ENCODE measurements at regions not wholly inside any gene's neighbourhood (a gene's known extent, or its start where the extent isn't known, plus 50 kb on each side); places are given as distances from the start of the nearest gene placed in this dataset.
"Not testable (repeated sequence)": the region's sequence is repeated elsewhere in the genome, so short reads cannot be mapped to it uniquely, and the experiment has no call there.

DNA sequence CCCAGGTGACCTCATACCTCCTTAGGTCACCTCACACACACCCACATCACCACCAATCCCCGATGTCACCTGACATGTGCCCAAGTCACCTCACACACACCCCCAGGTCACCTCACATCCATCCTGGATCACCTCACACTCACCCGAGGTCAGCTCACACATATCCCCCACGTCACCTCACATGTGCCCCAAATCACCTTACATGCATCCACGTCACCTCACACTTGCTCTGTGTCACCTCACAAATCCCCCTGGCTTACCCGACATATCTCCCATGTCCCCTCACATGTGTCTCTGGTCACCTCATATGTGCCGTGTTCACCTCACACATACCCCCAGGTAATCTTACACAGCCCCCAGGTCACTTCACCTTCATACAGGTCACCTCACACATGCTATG is 864.6 kb downstream of the TMEM121 start:
- H3K36me3 Mint-ChIP-seq (ENCODE audit: low read depth) = peaks cover 5% of the 10 kb centered on the region
- no peaks in the 10 kb centered on the region for H3K27me3 Mint-ChIP-seq (ENCODE audit: low read depth, poor library complexity)
- no peaks in the 10 kb centered on the region for H3K4me1 Mint-ChIP-seq
- peaks cover 98% of the 10 kb centered on the region for H3K9me3 Mint-ChIP-seq
- no peak overlapping the region for H3K27ac Mint-ChIP-seq
- no peak for TF ChIP-seq CTCF (IDR thresholded peaks at IDR 0.05)
- H3K4me3 Mint-ChIP-seq = no peak overlapping the region
- DNase-seq = no peak

- Mint-ChIP-seq H3K36me3 (ENCODE audit: low read depth) (peaks cover 5% of the 10 kb centered on the region), H3K27ac (no peak overlapping the region), H3K27me3 (ENCODE audit: low read depth, poor library complexity) (peaks cover 3% of the 10 kb centered on the region), H3K9me3 (peaks cover 93% of the 10 kb centered on the region), H3K4me1 (no peaks in the 10 kb centered on the region), H3K4me3 (no peak overlapping the region)
- no peak for DNase-seq
- TF ChIP-seq CTCF (IDR thresholded peaks at IDR 0.05) = no peak
Measured at GRCh38 chr14:106393742-106394141, 867.4 kb downstream of the TMEM121 start.

DNA sequence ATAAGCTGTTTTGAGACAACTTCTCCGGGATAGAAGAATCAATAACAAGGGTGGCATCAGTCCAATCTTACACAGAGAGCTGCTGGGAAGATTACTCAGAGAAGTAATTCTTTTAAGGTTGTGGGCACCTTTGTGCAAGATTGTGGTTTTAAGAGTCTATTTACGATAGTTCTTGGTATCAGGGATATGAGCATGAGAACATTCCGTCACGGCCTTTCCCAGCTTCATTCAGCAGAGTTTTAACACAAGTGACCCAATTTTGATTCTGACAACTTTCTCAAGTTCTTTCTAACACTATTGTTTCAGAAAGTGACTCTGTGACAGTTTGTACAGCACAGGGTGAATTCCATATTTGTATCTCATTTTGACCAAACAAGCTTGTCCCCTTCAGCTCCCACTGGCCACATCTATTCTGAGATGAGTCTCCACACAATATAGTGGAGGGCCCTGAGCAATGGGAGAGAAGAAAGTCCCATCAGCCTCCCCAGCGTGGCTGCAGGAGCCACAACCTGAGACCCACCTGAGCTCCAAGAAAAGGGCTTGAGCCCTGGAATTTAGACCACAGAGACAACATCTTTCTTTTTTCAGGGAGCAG is 869.2 kb downstream of the TMEM121 start:
- peaks cover 83% of the 10 kb centered on the region for H3K9me3 Mint-ChIP-seq
- DNase-seq = no peak
- H3K27ac Mint-ChIP-seq = no peak overlapping the region
- no peaks in the 10 kb centered on the region for H3K4me1 Mint-ChIP-seq
- peaks cover 5% of the 10 kb centered on the region for H3K36me3 Mint-ChIP-seq (ENCODE audit: low read depth)
- no peak overlapping the region for H3K4me3 Mint-ChIP-seq
- H3K27me3 Mint-ChIP-seq (ENCODE audit: low read depth, poor library complexity) = peaks cover 3% of the 10 kb centered on the region
- no peak for TF ChIP-seq CTCF (IDR thresholded peaks at IDR 0.05)

GRCh38 chr14:106396999-106397398 is 870.6 kb downstream of the TMEM121 start:
- Mint-ChIP-seq H3K4me3 (no peak overlapping the region), H3K4me1 (no peaks in the 10 kb centered on the region), H3K9me3 (peaks cover 73% of the 10 kb centered on the region), H3K27me3 (ENCODE audit: low read depth, poor library complexity) (peaks cover 3% of the 10 kb centered on the region), H3K36me3 (ENCODE audit: low read depth) (no peaks in the 10 kb centered on the region), H3K27ac (no peak overlapping the region)
- DNase-seq = no peak
- TF ChIP-seq CTCF (IDR thresholded peaks at IDR 0.05) = no peak

DNA sequence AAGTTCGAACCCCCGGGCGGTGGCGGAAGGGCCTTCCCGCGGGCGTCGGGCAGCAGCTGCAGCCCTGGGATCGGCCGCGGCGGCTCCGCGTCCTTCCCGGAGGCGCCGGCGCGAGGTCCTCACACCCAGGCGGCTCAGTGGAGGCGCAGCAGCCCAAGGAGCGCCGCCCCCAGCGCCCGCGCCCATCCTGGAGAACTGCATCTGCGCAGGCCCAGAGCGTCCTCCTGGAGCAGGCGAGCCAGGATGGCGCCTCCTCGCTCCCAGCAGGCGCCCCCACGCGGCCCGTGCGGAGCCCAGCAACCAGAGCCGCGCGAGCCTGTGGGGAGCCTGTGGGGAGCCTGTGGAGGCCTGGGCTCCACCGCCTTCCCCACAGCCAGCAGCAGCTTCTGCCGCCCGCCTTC is 872.5 kb downstream of the TMEM121 start:
- not testable (repeated sequence) for DNase-seq; H3K36me3 Mint-ChIP-seq (ENCODE audit: low read depth); H3K27me3 Mint-ChIP-seq (ENCODE audit: low read depth, poor library complexity); H3K4me1 Mint-ChIP-seq; H3K4me3 Mint-ChIP-seq; H3K27ac Mint-ChIP-seq
- peaks cover 72% of the 10 kb centered on the region for H3K9me3 Mint-ChIP-seq

DNA sequence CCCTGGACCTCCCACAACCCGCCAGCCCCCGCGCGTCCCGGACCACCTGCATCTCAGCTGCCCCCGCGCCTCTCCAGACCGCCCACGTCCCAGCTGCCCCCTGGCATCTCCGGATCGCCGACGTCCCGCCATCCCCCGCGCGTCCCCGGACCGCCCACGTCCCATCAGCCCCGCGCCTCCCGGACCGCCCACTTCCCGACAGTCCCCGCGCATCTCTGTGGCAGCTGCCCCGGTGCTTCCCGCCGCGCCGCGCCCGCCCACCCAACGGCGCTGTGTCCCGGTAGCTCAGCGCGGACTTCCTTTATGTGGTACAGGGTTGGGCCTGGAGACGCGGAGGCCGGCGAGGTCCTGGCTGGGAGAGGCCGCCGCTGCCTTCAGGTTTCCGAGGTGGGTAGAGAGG is 874.9 kb downstream of the TMEM121 start:
- not testable (repeated sequence) for H3K4me1 Mint-ChIP-seq; H3K4me3 Mint-ChIP-seq; H3K27me3 Mint-ChIP-seq (ENCODE audit: low read depth, poor library complexity); DNase-seq; H3K27ac Mint-ChIP-seq; H3K36me3 Mint-ChIP-seq (ENCODE audit: low read depth)
- H3K9me3 Mint-ChIP-seq = peaks cover 63% of the 10 kb centered on the region

DNA sequence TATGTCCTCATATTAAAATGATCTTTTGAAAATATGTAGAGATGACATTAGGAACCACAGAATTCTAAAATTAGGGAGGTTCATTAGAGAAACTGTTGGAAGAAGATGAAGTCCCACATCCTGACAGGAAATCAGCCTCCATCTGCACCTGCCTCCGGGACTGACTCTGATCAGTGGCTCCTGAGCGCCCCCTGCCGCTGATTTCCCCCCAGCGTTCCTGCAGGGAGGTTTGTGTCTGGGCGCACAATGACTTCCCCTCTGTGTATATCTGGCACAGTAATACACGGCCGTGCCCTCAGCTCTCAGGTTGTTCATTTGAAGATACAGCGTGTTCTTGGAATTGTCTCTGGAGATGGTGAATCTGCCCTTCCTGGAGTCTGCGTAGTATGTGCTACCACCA is 883.8 kb downstream of the TMEM121 start:
- not testable (repeated sequence) for H3K36me3 Mint-ChIP-seq (ENCODE audit: low read depth); H3K4me1 Mint-ChIP-seq; H3K4me3 Mint-ChIP-seq; DNase-seq; H3K27me3 Mint-ChIP-seq (ENCODE audit: low read depth, poor library complexity); H3K27ac Mint-ChIP-seq
- H3K9me3 Mint-ChIP-seq = peaks cover 59% of the 10 kb centered on the region
